BJ (cell line): ENCODE measurements at regions not wholly inside any gene's neighbourhood (a gene's known extent, or its start where the extent isn't known, plus 50 kb on each side); places are given as distances from the start of the nearest gene placed in this dataset.

Experiments
- CTCF ChIA-PET: fragments of 350-600 bp; formaldehyde crosslinking; extraction: SDS; loops from one replicate; lab custom pipeline; 2021; ENCODE audit warnings: antibody characterized with exemption, inconsistent platforms; lab: Yijun Ruan, JAX
- POLR2A ChIA-PET: fragments of 300-600 bp; sonication (Branson Sonifier 250); formaldehyde crosslinking; extraction: SDS; loops from one replicate; lab custom pipeline; 2021; ENCODE audit warnings: antibody characterized with exemption; lab: Charles Lee
- DNase-seq: peaks from one replicate; pipeline ENCODE4 v3.0.0-alpha.2; 2011; ENCODE audit warnings: low read depth
- H3K27me3 ChIP-seq: 2 replicates; pipeline ENCODE4 v1.6.0; 2011; ENCODE audit warnings: low read length; ENCODE audit not compliant: control insufficient read depth, insufficient read depth
- H3K36me3 ChIP-seq: 2 replicates; pipeline ENCODE4 v1.5.1; 2011; ENCODE audit warnings: low read length; ENCODE audit not compliant: control insufficient read depth, insufficient read depth
- H3K4me3 ChIP-seq: 2 replicates; pipeline ENCODE4 v1.5.1; 2011; ENCODE audit warnings: low read depth, mild to moderate bottlenecking, control low read depth, low read length
- TF ChIP-seq, protein P1 (sequence below): IDR thresholded peaks from 2 replicates; pipeline ENCODE4 v1.5.1; 2011; ENCODE audit warnings: low read depth, mild to moderate bottlenecking, control low read depth, inconsistent platforms, low read length, moderate library complexity; ENCODE audit not compliant: insufficient read depth

DNA sequence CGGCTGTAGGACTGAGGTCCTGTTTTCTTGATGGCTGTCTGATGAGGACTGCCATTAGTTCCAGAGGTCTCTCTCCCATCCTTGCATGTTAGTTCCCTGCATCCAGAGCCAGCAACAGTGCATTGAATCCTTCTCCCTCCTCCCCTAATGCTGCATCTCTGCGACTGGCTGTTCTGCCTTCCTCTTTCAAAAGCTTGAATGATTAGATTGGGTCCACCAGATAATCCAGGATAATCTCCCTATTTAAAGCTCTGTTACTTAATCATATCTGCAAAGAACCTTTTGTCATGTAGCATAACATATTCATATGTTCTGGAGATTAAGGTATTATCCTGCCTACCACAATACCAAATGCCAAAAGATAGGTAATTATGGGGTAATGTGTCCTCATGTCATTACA is 377.5 kb downstream of the GPATCH2 start:
- POLR2A ChIA-PET: no interaction called here
- no peaks in the 10 kb centered on the region for H3K27me3 ChIP-seq
- no peaks in the 10 kb centered on the region for H3K36me3 ChIP-seq
- no peak overlapping the region for H3K4me3 ChIP-seq
- CTCF ChIA-PET: no interaction called here
- DNase-seq: no peak
- TF ChIP-seq, protein P1, sequence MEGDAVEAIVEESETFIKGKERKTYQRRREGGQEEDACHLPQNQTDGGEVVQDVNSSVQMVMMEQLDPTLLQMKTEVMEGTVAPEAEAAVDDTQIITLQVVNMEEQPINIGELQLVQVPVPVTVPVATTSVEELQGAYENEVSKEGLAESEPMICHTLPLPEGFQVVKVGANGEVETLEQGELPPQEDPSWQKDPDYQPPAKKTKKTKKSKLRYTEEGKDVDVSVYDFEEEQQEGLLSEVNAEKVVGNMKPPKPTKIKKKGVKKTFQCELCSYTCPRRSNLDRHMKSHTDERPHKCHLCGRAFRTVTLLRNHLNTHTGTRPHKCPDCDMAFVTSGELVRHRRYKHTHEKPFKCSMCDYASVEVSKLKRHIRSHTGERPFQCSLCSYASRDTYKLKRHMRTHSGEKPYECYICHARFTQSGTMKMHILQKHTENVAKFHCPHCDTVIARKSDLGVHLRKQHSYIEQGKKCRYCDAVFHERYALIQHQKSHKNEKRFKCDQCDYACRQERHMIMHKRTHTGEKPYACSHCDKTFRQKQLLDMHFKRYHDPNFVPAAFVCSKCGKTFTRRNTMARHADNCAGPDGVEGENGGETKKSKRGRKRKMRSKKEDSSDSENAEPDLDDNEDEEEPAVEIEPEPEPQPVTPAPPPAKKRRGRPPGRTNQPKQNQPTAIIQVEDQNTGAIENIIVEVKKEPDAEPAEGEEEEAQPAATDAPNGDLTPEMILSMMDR: no peak

DNA sequence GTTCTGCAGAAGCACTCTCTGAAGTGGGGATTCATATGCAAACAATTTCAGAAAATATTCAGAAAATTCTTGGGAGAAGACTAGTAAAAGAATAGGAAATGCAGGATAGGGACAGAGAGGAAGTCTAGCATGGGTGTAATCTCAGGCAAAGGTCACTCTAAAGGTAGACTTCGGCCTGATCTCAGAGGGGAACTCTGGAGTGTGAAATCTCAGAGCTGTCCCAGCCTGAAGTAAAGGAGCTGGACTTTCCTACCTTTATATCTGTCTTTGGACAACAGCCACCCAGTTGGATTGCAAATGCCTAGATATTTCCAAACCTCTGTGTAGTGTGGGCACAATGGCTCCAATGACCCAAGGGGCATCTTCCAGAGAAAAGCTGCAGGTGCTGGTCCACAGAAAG is 379.8 kb downstream of the GPATCH2 start:
- no peak overlapping the region for H3K4me3 ChIP-seq
- POLR2A ChIA-PET: no interaction called here
- TF ChIP-seq, protein P1: no peak
- CTCF ChIA-PET: no interaction called here
- H3K36me3 ChIP-seq: no peaks in the 10 kb centered on the region
- H3K27me3 ChIP-seq: no peaks in the 10 kb centered on the region
- no peak for DNase-seq

DNA sequence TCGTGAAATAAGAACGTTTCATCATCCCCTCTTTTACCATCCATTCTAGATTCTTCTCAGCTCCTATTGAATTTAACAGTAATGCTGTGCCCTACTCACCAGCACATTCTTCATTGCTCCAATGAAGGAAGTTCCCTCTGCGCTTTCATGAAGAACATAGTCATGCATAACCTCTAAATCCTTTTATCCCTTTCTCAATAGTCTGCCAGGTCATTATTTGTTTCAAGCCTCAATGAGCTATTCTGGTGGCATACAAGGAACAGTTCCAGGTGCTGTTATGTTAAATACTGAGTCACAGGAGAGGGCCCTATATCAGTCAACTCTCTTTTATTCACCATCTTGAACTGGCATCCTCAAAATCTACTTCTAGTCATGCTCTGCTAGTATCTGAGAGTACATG is 381.0 kb downstream of the GPATCH2 start:
- no peaks in the 10 kb centered on the region for H3K36me3 ChIP-seq
- no peak for DNase-seq
- no peaks in the 10 kb centered on the region for H3K27me3 ChIP-seq
- TF ChIP-seq, protein P1: no peak
- ChIA-PET CTCF (no interaction called here), POLR2A (no interaction called here)
- no peak overlapping the region for H3K4me3 ChIP-seq

DNA sequence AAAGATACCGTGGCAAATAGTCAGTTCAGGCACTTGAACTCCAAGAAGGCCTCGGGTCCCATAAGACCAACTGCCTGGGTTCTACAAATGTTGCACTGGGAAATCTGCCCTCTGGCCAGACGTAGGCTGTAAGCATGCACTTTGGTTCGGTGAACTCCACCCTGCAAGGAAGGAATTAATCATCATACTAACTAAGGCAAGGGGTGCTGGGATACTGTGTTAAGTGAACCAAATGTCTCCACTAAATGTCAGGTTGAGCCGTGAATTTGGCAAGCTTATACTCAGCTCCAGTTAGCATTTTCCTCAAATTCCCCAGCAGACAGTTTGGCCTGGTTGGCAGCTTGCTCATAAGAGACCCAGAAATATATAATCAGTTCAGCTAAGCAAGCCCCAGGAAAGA is 385.9 kb downstream of the GPATCH2 start:
- TF ChIP-seq, protein P1: no peak
- Histone ChIP-seq H3K36me3 (no peaks in the 10 kb centered on the region), H3K27me3 (no peaks in the 10 kb centered on the region), H3K4me3 (no peak overlapping the region)
- DNase-seq: no peak
- ChIA-PET POLR2A (no interaction called here), CTCF (no interaction called here)

DNA sequence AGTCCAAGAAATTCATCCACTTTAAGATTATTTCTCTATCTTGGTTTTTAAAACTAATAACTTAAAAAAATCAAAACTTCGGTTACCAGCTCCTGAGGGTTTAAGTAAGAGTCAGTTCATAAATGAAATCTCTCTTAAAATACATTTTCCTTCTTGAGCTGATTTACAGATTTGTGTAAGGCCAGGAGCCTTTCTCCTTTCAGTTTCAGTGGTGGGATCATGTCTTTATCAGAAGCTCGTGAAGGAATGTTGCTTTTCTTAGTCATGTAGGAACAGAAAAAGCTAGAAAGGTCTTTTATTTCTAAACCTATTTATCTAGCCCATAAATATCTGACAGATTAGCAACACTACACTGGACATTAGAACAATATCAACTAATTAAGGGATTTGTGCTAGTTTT is 390.2 kb downstream of the GPATCH2 start:
- H3K27me3 ChIP-seq: no peaks in the 10 kb centered on the region
- TF ChIP-seq, protein P1: no peak
- CTCF ChIA-PET: no interaction called here
- no peak for DNase-seq
- POLR2A ChIA-PET: no interaction called here
- no peaks in the 10 kb centered on the region for H3K36me3 ChIP-seq
- H3K4me3 ChIP-seq: no peak overlapping the region
